ENCODE measurements at regions not wholly inside any gene's neighbourhood (a gene's known extent, or its start where the extent isn't known, plus 50 kb on each side); places are given as distances from the start of the nearest gene placed in this dataset.

GRCh38 chr6:79375635-79376337, 141.3 kb upstream of the HMGN3 start:
- TF ChIP-seq POLR2A (IDR thresholded peaks at IDR 0.05) (no peak), CTCF (IDR thresholded peaks at IDR 0.05) (no peak)

All from thyroid gland (tissue), 4 donors.